ENCODE measurements at regions not wholly inside any gene's neighbourhood (a gene's known extent, or its start where the extent isn't known, plus 50 kb on each side); places are given as distances from the start of the nearest gene placed in this dataset.
A peak's percentile ranks its signal among the peaks of the same experiment; 100 is the strongest.

DNA sequence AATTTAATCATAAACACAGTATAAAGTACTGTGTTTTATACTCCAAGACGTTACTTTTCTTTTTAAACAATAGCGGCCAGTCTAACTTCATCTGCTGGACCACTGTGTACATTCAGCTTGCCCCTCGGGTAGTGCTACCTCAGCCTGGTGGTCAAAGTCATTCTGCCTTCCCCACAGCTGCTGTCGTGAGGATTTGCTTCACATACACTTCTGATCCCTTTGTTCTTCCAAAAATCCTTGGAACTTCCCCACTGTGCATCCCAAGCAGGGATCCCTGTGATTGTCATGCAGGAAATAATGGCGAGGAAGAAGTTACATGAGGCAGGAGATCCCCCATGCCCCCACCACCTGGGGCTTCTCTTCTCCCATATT lies 234.9 kb upstream of the STARD13 start:
- DNase-seq = no peak

DNA sequence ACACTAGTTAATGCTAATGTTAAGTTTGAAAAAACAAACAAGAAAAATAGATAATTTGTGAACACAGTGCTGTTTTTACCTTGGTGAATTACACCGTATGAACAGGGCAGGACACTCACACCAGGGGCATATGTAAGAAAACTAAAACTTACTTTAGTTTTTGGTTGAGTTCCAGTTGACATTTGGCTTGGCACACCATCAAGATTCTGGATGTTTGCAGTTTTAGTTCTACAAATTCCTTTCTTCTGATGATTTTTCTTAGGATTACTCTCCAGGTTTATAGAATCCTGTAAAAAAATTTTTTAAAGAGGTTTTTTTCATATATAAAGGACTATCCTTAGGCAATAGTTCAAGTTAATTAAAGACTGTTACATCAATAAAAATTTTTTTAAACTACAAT lies 238.5 kb upstream of the STARD13 start:
- no peak for DNase-seq

DNA sequence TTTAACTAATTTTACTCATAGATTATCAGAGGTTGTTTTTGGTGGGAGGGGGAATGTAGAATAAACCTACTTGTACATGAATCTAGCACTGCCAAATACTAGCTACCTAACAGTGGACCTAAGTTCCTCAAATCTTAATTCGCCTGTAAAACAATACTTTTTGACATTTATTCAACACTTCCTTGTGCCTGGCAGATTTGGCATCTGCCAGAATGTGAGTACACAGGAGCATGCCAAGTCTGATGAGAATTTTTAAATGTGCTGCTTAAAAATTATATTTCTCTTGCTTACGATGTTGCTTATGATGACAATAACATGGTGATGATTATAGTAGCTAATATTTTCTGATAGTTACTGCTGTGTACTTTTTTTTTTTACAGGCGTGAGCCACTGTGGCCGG lies 240.2 kb upstream of the STARD13 start:
- DNase-seq = no peak

DNA sequence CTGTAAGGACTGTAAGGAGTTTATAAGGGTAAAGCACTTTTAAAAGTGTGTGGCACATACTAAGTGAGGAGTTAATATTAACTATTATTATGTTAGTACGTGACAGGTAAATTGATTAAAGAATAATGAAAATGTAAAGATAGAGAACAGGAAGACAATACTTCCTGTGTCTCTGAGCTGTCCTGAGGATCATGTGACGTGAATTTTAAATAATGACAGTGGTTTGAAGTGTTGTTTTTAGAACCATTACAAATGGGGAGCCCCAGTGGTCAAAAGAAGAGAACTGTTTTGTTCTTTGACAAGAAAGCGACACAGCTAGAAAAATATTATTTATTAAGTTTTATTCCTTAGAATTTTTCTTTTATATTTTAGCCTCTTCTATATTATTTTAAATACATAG lies 241.2 kb upstream of the STARD13 start:
- no peak for DNase-seq

DNA sequence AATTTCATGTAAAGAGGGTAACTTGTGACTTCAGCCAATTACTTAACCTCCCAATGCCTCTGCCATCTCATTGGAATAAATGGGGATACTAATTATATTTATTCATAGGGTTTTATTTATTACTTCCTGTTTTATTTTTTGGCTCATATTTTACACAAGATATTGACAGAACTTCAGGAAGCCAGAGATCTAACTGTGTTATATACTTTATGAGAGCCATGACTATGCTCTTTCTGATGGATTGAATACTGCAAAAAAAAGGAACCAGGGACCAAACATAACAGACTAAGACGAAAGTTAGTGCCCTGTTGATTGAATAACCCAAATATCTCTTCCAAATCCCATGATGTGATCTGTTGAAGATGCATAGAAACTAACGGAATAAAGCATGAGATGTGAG lies 243.3 kb upstream of the STARD13 start:
- no peak for DNase-seq

DNA sequence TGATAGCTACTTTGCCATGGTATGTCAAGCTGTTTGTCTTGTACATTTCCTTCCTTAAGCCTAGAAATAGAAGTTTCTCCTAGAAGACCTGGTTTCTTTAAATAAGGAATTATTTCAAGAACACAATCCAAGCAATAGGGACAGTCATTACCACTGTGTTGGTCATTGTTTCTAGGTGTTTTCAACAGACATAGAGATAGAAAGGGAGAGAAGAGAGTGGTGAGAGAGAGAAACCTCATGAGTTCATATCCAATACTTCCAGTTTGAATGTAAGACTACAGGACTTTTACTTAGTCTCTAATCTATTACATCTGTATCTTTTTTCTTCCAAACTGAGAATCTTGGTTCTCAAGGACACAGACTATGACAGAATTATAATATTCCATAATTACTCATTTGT lies 245.9 kb upstream of the STARD13 start:
- no peak for DNase-seq

DNA sequence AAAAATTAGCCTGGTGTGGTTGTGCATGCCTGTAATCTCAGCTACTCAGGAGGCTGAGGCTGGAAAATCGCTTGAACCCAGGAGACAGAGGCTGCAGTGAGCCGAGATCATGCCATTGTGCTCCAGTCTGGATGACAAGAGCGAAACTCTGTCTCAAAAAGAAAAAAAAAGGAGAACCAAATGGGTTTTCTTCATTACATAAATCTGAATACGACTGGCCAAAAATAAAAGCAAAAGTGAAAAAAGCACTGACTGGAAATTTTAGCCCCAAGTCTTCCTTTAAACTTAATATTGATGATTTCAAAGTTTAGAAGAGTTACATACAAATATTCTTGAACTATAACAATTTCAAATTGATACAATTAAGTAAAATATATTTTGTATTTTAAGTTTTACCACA lies 249.5 kb upstream of the STARD13 start:
- DNase-seq = no peak

DNA sequence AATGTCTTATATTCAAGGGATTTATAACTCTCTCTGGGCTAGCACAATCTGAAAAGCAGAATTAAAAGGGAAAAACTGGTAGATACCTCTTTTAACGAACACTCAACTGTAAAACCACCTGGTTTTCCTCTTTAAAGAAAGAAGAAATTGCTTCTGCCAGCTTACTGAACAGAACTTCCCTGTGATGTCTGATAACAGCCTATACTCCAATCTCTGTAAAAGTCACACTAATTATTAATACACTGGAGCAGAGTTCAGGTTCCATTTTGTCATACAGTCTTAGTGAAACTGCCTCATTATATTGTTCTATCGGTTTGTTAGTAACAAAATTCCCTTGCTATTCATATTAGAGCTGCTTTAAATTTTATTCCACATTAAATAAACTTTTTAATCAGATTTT lies 251.0 kb upstream of the STARD13 start:
- no peak for DNase-seq

DNA sequence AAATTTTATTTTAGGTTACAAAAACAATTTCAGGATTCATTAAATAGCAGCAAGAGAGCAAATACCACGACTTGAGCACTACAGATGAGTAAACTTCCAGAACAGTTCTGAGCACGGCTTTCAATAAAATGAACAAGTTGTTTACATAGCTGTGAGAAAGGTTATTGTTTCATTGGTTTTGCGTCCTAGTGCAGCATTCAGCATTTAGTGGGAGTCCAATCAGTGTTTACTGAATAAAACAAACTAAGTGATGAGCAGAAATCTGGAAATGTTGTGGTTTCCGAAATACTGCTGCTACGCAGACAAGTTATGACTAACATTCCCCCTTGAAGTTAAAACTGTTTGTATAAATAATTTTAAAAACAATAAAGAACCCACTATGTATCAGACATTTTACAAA lies 251.5 kb upstream of the STARD13 start:
- DNase-seq = no peak

DNA sequence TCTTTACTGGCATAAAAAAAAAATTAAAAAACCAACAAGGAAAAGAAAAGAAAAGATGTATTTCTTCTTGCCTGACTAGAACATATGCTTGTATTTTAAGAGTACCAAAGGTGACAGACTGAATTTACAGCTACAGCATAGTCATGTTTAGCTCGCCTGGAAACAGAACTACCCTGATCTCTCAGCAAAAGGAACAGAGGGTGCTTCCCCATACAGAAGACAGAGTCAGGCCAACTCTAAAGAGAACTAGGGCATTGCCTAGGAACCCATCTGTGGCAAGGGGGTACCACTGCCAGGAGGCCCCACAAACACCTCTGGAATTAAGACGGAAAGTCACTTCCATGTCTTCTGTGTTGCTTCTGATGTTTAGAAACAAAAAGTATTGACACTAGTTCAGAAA lies 252.1 kb upstream of the STARD13 start:
- DNase-seq = no peak

DNA sequence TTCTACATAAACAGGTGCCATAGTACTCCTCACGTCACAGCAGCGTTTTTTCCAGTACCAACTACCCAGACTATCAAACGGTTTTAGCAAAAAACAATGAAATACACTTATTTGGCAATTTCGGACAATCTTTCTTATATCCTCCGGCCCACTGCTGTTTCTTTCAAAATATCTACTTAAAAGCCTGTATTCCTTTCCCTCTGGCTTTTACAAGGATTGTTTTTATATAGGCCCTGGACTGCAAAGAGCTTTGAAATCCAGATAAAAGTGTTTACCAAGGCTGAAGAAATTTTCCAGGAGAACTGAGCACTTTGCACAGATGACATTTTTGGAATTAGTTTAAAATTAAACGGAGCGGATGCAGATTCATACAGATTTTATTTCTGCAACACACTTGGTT lies 255.9 kb upstream of the STARD13 start:
- no peak for DNase-seq

DNA sequence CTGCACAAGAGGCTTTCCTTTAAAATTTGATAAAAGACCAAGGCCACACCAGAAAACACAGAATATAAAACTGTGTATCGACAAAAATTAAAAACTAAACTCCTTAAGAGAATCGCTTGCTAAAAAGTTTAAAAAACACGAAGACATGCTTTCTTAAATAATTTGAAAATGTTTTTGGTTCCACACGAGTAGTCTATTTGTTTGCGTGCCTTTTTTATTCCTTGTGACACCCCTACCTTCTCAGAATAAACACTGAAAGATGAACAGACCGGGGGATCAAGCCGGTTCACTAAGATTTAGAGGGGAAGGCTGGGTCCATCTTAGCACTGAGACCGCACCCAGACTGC lies 256.4 kb upstream of the STARD13 start:
- no peak for DNase-seq

DNA sequence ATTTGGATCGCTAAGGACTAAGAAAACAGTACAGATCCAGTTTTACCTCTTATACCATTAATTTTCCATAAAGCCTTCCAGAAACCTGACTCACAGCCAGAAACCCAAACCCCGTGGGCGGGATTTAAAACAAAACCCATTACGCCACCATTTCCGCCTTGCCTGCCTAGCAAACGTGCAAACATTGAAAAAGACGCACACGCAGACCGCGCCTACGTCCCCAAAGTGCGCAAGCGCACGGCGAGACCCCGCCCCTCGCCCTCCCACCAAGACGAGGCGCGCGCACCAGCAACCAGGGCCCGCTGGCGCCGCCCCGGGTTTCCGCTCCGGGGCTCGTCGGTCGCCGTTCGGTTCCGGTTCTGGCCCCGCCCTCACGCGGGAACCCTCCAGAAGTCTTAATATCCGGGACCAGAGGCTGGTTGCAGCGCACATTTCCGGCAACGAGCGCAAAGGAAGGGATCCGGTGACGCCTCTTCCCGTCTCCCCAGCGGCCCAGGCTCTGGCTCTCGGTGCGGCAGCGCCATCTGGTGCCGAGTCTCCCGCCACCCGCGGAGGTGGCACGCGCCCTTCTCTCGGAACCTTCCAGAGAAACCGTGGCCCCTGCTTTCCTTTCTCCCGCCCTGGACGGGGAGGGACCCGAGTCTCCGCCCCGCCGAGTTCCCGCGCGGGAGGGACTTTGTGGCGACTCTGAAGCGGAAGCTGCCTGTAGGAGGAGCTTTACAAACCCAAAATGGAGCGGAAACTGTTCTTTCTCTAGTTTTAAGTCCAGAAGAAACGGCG lies 256.9 kb upstream of the STARD13 start:
- DNase-seq = peak; percentile 98

DNA sequence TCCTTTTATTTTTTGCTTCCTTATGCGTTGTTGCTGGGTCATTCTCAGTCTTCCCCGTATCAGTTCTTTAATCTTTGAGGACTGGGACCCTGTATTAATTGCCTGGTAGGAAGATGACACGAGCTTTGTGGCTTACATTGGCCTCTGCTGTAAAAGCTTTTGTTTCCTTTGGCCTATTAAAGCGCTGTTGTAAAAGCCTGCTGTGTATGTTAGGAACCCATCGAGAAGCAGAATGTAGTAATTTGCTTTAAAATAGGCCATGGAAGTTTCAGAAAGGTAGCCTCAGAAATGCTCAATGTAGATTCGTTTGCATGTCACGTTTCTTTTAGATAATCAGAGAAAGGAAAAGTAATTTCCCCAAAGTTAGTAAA lies 257.5 kb upstream of the STARD13 start:
- no peak for DNase-seq

DNA sequence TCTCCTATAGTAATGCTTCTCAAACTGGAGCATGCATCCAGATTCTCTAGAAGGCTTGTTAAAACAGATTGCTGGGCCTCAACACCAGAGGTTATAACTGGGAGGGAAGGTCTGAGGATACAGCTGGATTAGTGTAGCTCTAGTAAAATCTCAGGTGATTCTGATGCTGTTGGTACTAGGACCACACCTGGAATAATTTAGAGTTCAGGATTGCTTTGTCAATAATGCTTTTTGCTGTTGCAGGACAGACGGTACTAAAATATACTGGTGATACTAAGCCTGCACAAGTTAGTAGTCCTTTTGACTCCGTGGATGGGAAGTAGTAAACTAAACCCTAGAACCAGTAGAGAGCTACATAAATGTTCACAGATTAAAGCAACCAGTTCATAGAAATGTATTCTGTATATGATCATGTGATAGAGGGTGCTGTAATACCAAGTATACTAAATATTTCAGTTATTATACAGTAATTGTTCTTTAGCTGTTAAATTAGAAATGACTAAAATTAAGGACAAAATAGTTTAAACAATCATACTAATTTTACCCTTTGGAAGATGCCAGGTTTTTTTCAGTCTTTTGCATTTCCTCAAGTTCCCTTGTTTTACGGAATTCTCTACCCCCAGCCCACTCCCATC lies 258.2 kb upstream of the STARD13 start:
- no peak for DNase-seq

DNA sequence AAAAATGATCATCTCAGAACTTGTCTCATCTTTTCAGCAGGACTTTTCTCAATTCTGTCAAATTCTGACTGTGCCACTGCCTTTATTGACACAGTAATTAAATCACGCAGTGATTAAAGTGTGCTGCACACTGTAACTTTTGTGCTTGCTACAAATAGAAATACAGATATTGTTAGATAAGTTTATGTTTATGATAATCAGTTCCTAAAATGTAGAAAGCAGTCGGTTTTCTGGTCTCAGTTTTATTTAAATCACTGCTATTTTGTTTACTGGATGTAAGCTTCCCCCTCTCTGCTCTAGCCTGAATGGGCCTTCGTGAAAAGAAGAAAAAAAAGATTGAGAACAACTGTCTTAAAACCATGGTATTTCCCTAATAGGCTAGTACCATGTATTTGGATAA lies 258.8 kb upstream of the STARD13 start:
- no peak for DNase-seq

DNA sequence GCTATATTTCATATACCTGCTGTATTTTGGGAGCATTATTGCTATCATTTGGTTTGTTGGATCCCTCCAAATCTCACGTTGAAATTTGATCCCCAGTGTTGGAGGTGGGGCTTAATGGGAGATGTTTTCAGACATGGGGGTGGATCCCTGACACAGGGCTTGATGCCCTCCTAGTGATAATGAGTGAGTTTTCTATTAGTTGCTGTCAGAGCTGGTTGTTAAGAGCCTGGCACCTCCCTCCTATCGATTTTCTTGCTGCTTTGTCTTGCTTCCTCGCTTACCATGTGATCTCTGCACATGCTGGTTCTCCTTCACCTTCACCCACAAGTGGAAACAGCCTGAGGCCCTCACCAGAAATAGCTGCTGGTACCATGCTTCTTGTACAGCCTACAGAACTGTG lies 259.9 kb upstream of the STARD13 start:
- DNase-seq = no peak

DNA sequence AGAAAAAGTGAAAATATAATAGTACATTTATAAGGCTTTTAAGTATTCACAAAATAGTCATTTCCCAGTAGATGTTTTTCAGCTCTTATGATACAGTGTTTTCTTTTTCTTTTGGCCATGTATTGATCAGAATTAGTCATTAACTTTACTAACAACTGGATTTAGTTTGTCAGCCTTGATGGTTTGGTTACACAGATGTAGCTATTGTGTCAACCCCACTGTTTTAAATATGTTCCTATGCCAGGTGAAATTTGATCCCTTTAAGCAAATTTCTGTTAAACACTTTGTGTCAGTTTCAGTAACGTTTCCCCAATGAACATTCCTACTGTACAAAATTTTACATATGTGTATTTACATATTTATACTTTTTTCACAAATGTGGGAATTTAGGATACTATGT lies 261.5 kb upstream of the STARD13 start:
- DNase-seq = no peak

DNA sequence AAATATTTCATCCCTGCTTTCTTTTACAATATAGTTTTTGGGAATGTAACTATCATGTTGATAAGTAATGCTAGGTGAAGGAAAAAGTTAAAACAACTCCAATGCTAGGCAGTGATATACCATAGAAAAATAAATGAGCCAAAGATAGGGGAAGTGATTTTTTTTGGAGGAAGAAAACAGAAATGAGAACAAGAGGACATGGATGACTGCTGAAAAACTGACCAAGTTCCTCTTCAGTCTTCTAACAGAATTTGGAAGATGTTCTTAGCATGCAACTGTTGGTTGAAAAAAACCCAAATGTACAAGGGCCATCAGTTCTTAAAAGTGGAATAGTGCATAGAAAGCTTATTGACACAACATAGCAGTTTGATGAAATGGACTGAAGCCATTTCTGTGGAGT lies 262.5 kb upstream of the STARD13 start:
- no peak for DNase-seq

DNA sequence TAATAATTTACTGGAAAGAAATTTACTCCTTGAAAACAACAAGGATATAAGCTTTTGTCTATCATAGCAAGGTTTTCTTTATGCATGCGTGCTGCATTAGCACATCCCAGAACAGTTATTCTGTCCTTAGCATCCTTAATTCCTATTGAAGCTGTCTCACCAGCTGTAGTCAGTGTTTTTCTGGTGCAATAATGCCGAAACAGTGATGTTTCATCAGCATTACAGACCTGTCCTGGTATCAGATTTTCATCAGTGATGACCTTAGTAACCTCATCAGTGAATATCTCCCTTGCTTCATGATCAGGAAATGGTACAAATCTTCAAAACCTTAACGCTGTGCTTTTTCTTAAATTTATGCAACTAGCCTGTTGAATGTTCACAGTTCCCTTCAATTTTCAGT lies 264.7 kb upstream of the STARD13 start:
- DNase-seq = no peak

DNA sequence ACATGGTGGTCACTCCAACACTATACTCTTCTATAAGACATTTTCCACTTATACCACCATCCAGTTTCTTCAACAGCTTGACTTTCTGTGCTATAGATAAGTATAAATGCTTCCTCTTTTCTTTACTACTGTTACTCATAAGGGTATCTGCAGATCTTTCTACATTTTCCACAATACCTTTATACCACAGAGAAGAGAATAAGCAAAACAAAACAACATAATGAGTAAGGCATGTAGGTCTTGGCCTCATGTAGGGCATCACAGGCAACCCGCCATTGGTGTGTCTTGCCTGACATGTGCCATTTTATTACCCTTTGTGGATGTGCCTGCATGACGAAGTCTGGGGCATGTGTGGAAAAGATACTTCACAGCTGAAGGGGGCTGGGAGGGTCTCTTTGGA lies 265.3 kb upstream of the STARD13 start:
- DNase-seq = no peak

DNA sequence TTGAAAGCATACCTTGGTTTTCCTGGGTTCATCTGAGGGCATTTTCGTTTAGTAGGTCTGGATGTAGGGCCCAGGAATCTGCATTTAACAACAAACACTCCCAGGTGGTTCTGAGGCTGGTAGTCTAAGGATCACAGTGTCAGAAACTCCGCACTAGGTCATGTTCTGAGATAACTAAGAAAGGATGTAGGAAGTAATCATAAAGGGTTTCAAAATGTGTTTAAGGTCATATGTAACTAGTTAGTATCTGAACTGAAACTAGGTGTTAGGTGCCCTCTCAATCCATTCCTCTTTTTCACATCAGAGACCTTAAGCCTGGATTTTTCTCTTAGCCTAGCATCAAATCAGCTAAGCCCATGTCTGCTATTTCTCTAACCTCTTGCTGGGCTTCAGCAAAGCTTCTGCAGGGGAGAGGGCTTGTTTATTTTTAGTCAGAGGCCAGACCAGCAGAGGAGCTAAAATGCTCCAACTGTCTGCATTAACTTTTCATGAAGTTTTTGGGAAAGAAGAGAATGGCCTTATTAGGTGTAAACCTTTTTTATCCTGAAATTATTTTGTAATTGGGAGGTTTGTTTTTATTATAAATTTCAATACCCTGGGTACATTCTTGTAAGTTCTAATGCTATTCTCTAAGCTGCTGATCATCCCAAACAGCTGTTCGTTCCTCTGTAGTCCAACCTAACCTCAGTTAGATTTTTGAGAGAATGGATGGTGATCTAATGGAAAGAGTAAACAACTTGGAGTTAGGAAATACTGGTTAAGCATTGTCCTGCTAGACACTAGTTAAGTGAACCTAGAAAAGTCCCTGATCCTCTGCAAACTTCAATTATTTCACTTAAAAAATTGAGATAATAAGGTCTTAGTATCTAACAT lies 262.8 kb upstream of the RFC3 start:
- DNase-seq = no peak

DNA sequence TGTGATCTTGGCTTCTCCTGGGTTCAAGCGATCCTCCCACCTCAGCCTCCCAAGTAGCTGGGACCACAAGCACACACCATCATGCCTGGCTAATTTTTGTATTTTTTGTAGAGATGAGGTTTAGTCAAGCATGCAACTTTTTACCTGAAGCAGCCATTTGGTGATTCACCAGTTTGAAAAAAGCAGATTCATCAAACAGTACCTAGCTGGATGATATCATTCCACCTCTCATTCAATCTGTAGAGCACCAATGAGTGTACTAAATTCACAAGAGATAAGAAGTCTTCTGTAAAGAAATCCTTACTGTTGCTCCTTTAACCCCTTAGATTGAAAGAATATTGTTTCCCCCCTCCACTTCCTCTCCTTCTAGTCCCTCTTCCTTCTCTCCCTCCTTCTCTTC lies 261.1 kb upstream of the RFC3 start:
- no peak for DNase-seq

DNA sequence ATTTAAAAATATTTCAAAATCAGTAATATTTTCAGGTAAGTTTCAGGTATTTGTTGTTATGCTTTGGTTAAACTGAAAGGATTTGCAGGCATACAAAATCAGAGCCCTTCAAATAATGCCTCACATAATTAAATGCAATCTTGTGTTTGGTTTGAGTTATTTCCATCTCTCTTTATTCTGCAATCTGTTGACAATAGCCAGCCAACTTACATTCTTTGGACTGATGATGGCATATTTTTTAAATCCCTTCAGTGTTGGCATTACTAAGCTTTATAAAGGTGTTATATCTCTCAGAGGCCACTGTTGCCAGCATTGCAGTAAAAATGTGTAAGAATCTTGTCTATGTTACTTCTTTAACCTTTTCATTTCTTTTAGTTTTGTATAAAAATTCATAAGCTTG lies 257.2 kb upstream of the RFC3 start:
- no peak for DNase-seq
